ENCODE measurements at regions not wholly inside any gene's neighbourhood (a gene's known extent, or its start where the extent isn't known, plus 50 kb on each side); places are given as distances from the start of the nearest gene placed in this dataset.

GRCh38 chrX:110428144-110428543 lies 69.5 kb downstream of the RTL9 start:
- ChIA-PET POLR2A (no interaction called here), CTCF (interaction anchor here (1.3 to 2.2 kb wide), 3 partner anchors 9 to 13 kb away, joined by 3 to 5 read pairs (median 4); no protein-coding TSS in a partner anchor)
- DNase-seq (ENCODE audit: low read depth, low spot score) = no peak
- no peak for TF ChIP-seq CTCF (IDR thresholded peaks at IDR 0.05; ENCODE audit: insufficient read depth, low read length, missing control alignments)
- no peak overlapping the region for H3K4me3 ChIP-seq (ENCODE audit: low read depth, low read length)

GRCh38 chrX:110430293-110431076 lies 71.8 kb downstream of the RTL9 start:
- CTCF ChIA-PET = interaction anchor here (1.9 kb wide), 1 partner anchor 12 kb away, joined by 7 read pairs; no protein-coding TSS in a partner anchor
- POLR2A ChIA-PET = no interaction called here
- no peak overlapping the region for H3K4me3 ChIP-seq (ENCODE audit: low read depth, low read length)
- no peak for DNase-seq (ENCODE audit: low read depth, low spot score)
- TF ChIP-seq CTCF (IDR thresholded peaks at IDR 0.05; ENCODE audit: insufficient read depth, low read length, missing control alignments) = no peak

- DNase-seq (ENCODE audit: low read depth, low spot score) = no peak
- no peak overlapping the region for H3K4me3 ChIP-seq (ENCODE audit: low read depth, low read length)
- TF ChIP-seq CTCF (IDR thresholded peaks at IDR 0.05; ENCODE audit: insufficient read depth, low read length, missing control alignments) = no peak
- ChIA-PET POLR2A (no interaction called here), CTCF (interaction anchor here (1.1 to 1.4 kb wide), 3 partner anchors 9 to 277 kb away, joined by 3 to 4 read pairs (median 3); no protein-coding TSS in a partner anchor)
These were observed 73.7 kb downstream of the RTL9 start for GRCh38 chrX:110432091-110432905.

- DNase-seq (ENCODE audit: low read depth, low spot score) = no peak
- ChIA-PET CTCF (interaction anchor here (1.1 to 1.4 kb wide), 3 partner anchors 9 to 277 kb away, joined by 3 to 4 read pairs (median 3); no protein-coding TSS in a partner anchor), POLR2A (no interaction called here)
- H3K4me3 ChIP-seq (ENCODE audit: low read depth, low read length) = no peak overlapping the region
- no peak for TF ChIP-seq CTCF (IDR thresholded peaks at IDR 0.05; ENCODE audit: insufficient read depth, low read length, missing control alignments)
These were observed 74.2 kb downstream of the RTL9 start for GRCh38 chrX:110432906-110433215.

- no peak for TF ChIP-seq CTCF (IDR thresholded peaks at IDR 0.05; ENCODE audit: insufficient read depth, low read length, missing control alignments)
- ChIA-PET POLR2A (no interaction called here), CTCF (no interaction called here)
- no peak for DNase-seq (ENCODE audit: low read depth, low spot score)
- no peak overlapping the region for H3K4me3 ChIP-seq (ENCODE audit: low read depth, low read length)
These were observed 76.5 kb downstream of the RTL9 start for GRCh38 chrX:110435196-110435595.

- CTCF ChIA-PET = interaction anchor here (0.9 to 1.3 kb wide), 3 partner anchors 10 to 290 kb away, joined by 3 read pairs; no protein-coding TSS in a partner anchor
- POLR2A ChIA-PET = no interaction called here
- TF ChIP-seq CTCF (IDR thresholded peaks at IDR 0.05; ENCODE audit: insufficient read depth, low read length, missing control alignments) = no peak
- no peak for DNase-seq (ENCODE audit: low read depth, low spot score)
- H3K4me3 ChIP-seq (ENCODE audit: low read depth, low read length) = no peak overlapping the region
These were observed 77.9 kb downstream of the RTL9 start for GRCh38 chrX:110436523-110436922.
